Activated T-cell treated with anti-CD3 and anti-CD28 coated beads, Interleukin-2, amount 50 U/mL, for 1 hour (primary cell): ENCODE measurements at regions not wholly inside any gene's neighbourhood (a gene's known extent, or its start where the extent isn't known, plus 50 kb on each side); places are given as distances from the start of the nearest gene placed in this dataset.

Source experiments
- DNase-seq: peaks from one replicate; pipeline ENCODE4 v3.0.0-alpha.2; 2020

DNA sequence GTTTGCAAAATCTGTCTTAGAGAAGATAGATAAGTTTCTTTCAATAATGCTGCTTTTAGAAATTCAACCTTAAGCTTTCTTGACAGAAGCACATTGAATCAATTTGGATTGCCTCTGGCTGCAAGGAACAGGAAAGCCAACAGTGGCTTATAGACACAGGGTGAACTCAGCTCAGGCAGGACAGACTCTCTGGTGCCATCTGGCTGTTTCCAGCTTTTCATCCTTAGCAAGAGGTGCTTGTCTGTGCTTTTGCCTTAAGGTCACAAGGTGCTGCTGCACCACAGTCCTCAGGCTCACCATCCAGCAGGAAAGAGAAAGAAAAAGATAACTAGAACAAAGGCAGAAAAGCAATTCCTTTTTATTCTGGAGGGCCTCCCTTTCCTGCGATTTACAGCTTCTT, 93.7 kb upstream of the ETS2 start:
- no peak for DNase-seq

DNA sequence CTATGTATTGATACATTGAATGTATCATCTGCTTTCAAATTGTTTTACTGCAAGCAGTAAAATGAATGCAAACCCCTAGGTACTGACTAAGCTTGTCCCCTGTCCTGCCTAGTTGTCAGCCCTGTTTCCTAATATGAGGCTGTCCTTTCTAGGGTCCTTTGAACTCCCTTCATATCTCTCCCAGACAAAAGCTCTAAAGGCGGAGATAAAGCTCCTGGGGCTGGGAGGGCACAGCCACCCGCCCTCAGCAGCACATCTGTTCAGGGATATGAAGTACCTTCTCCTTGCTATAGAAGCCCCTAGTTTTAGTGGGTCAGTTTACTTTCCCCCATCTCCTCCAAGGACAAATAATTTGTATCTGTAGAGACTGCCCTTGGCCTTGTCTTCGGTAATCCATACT, 93.1 kb upstream of the ETS2 start:
- no peak for DNase-seq

DNA sequence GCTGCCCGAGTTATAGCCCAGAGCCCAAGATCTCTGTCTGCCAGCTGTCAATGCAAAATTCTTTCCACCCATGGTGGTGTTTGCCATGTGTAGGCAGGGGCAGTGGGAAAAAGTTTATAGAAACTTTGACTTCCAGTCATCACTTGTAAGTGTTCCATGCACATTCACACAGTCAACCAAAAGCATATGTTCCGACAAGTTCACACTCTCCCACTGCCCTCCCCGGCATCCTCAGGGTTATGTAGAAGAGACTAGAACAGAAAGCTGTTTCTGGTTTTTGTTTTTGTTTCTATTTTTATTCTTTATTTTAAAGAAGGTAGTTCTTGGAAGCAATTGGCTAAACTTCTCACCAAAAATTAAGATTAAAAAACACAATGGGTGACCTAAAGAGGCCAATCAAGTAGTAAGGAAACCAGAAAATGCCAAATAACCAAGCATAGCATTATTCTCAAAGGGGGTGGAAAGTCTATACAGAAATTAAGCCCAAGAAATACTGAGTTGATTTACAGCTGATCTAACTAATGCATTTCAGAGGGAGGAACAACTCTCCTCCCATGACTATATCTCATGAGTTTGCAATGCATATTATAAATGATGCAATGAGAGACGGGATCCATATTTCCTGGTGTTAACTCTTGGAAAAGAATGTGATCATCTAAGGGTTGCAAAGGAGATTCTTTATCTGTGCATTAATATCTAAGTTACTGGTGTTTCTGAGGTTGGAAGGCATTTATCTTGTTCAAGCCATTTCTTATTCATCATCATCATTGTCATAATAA, 91.5 kb upstream of the ETS2 start:
- no peak for DNase-seq

DNA sequence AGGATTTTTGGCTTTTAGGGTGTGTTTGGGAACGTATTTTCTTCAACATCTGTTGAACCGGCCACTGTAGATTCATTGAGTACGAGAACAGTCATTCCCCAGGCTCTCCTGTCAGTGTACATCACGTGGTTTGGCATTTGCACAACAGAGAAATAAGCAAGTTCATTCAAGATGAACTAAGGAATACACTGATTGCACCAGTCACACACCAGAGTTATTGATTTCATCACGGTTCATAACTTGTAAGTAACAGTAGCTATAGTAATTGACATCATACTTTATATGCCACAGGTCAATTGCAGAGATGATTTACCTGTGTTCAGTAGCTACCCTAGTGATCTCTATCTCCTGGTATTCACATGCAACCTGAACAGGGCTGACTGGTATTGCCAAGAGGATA, 90.7 kb upstream of the ETS2 start:
- DNase-seq, result no peak

DNA sequence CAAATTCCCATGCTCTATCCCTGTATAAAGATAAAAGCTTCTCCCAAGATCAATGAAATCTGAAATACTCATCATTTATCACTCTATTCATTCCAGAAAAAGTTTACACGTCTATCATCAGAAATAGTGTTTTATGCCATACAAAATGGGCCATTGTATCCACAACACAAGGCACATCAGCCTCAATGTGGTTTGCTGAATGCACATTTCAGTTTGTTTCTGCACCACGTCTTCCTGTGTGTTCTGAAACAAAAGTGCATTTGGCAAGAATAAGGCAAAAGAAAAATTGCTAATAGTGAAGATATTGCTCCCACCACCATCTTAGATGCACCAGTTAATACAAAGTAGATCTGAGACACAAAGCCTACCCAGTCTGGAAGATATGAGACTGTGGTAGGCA, 89.6 kb upstream of the ETS2 start:
- no peak for DNase-seq

DNA sequence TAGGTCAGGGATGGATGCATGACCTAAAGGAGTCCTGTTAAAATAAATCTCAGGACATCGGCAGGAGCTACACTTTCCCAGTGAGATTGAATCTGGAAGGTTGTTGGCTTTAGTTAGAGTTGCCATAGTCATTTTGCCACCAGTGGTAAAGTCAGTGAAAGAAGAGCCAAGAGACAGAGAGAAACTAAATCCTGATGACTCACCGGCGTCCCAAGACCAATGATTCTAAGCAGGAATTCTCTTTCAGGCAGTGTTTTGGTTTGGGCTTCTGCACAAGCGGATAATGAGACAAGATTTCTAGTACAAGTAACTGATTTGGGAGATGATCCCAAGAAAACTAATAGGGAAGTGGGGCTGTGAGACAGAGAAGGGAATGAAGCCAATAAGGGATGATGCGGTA, 88.8 kb upstream of the ETS2 start:
- no peak for DNase-seq

DNA sequence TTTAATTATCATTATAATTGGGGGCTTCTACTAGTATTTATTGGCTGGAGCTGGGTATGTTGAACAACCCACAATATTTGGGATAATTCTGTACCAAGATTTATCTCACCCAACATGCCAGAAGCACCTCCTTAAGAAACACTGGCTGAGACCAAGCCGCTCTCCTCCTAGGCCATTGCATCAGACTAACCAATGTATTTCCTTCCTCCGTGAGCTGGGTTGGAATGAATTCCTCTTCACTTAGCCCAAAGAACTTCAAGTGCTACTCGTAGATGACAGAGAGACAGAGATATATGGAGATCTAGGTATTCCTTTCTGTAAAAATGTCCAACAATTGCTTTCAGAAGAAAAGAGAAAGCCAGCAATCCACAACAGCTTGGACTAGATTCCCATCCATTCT, 87.2 kb upstream of the ETS2 start:
- no peak for DNase-seq

DNA sequence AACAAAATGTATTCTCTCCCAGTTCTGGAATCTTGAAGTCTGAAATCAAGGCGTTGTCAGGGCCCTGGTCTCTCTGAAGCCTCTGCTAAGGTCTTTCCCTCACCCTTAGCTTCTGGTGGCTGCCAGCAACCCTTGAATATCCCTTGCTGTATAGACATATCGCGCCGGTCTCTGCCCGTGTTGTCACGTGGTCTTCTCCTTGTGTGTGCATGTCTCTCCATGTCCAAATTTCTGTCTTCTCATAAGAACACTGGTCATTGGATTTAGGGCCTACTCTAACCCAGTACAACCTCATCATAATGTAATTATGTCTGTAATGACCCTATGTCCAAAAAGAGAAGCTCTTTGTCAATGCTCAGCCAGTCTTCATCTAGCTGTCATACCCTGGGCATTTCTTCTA, 85.7 kb upstream of the ETS2 start:
- DNase-seq, result no peak

DNA sequence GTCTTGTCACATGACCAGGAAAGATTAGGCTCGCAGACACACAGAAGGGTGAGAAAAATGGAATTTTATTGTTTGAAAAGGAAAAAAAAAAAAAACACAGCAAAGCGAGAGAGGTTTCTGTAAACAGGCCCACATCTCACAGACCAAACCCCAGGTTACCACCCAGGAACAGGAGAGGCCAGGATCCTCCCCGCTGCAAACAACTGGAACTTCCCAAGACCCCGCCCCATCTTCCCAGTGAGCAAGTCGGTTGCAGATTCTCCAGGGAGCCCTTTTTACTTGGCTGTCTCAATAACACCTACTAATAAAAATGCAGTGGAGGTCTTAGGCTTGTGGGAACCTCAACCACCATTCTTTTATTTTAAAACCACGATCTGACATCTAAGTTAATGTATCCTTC, 84.7 kb upstream of the ETS2 start:
- no peak for DNase-seq

DNA sequence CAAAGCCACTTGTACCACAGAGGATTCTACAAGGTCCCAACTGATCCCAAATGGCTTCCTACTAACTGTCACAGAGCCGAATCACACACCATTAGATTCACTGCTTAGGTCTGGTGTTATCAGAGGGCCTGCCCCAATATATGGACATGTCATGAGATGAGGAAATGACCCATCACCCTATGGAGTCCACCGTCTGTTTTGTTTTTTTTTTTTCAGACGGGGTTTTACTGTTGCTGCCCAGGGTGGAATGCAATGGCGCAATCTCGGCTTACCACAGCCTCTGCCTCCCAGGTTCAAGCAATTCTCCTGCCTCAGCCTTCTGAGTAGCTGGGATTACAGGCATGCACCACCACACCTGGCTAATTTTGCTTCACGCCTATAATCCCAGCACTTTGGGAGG, 83.8 kb upstream of the ETS2 start:
- no peak for DNase-seq

DNA sequence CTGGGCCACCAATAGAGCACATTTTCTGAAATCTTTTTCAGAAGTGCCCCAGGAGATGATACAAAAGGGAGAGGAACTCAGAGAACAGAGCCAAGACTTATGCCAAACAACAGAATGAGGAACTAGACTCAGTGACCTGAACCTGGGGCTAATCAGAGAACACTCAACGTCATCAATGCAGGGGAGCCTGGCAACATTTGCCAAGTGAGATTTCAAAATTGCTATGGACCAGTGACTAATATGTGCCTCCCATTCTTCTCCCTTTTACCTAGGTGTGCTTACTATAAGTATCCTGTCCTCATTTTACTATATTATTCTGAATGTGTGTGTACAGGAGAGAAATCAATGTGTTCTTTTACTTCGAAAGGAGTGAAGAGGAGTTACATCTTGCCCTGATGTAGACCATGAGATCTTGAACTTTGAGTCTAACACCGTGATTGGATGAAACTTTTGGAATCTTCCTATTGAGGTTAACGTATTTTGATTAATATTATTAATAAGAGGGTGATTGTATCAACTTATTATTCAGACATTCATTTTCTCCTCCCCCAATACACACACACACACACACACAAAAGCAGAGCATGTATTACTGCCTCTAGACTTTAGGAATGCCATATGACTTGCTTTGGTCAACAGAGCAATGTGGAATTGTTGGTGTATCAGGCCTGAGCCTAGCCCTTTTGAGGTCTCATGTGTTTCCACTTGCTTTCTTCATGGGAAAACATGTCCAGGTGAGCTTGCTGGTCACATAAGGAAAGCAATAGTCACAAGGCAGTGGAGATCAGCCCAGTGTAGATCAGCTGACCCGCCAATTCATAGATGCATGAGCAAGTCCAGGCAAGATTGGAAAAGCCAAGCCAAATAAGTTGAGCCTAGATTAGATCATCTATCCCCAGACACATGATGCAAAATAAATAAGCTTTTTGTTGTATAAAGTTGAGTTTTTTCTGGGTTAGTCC, 80.3 kb upstream of the ETS2 start:
- DNase-seq, result no peak

DNA sequence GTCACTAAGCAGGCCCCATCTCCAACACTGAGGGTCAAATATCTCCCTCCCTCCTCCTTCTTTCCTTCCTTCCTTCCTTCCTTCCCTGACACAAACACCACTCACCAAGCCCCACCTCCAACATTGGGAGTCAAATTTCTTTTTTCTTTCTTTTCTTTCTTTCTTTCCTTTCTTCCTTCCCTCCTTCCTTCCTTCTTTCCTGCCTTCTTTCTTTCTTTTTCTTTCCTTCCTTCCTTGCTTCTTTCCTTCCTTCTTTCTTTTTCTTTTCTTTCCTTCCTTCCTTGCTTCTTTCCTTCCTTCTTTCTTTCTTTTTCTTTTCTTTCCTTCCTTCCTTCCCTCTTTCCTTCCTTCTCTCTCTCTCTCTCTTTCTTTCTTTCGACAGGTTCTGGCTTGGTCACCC, 79.2 kb upstream of the ETS2 start:
- DNase-seq, result no peak

DNA sequence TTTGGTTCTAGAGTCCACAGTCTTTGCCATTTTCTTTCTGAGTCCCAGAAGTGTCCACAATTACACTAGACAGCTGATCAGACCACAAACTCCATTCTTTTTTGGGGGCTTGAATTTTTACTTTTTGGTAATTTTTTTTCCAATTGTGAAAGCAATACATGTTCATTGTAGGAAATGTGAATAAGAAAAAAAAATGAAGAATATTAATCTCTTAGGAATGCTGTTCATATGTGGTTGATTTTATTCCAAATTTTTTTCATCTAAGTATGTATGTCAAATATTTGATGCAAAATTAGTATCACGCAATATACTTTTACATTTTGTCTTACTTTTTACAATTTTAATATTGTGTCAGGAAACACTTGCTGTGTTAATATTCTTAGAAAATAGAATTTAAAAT, 76.4 kb upstream of the ETS2 start:
- DNase-seq, result no peak

DNA sequence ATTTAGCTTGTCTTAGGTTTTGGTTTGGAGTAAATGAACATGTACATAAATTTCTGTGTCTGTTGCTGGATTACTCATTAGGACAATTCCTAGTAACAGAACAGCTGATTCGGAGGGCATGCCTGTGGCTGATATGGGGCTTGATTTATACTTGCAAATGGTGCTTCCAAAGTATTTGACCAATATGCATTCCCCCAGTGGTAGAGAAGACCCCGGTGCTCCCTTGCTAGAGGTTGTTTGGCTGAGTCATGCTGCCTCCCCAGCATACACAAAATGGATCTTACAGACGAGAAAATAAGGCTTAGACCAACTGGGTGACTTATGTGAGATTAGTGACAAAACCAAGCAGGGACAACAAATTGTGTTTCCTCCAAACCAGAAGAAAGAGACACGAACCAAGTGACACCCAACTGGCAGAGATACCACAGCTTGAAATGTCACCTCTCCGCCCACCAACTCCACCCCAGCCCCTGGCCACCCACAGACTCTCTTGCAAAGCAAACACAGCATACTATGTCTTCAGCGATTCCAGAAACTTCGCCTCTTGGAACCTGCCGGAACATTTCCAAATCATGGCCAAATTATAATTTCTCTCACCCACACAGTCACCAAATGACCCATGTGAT, 75.9 kb upstream of the ETS2 start:
- no peak for DNase-seq

DNA sequence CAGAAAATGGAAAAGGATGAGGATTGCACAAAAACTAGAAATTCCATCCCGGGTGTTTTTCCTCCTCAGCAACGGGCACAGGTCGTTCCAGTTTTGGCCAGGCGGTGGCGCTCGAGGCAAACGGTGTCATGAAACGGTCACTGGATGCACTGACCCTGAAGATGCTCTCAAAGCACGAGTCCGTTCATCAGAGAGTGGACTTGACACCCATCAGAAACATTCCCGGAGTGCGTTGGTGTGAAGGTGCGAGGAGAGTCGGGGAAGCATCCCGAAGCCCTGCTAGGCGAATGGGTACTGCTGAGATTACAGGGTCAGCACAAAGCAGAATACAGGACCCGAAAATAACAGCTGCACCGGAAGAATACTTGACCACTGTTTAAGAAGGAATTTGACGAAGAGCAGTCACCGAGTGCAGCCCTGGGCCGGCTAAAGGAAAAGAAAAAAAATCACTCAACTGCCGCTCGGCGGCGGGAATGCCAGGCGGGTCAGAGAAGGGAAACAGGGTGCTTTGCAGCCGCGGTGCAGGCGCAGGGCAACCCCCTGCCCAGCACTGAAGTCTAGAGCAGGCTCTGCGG, 71.7 kb upstream of the ETS2 start:
- DNase-seq, result peak; percentile 79

DNA sequence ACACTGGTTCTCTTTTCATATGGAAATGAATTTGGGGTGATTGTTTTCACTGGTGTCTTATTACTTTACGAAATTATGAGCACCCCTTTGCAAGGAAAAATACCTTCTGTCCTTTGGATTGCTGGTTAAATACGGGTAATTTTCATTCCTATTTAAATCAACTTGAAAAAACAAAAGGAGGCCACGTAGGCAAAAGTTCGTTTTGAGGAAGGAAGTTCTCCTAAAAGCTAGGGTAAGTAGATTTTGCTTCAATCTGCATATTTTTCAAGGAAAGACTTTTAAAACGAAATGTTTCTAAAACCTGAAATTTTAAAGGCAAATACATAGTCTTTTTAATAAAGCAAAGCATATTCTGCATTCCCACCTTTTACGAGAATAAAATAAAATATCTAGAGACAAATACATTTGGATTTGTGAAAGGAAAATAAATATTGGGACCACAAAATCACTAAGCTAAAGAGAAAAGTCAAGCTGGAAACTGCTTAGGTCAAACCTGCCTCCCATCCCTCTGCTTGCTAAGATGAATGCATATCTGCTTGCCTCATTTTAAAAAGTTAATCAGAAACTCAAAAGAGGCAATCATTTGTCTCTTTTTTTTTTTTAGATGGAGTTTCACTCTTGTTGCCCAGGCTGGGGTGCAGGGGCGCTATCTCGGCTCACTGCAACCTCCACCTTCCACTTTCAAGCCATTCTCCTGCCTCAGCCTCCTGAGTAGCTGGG, 70.9 kb upstream of the ETS2 start:
- DNase-seq, result no peak

DNA sequence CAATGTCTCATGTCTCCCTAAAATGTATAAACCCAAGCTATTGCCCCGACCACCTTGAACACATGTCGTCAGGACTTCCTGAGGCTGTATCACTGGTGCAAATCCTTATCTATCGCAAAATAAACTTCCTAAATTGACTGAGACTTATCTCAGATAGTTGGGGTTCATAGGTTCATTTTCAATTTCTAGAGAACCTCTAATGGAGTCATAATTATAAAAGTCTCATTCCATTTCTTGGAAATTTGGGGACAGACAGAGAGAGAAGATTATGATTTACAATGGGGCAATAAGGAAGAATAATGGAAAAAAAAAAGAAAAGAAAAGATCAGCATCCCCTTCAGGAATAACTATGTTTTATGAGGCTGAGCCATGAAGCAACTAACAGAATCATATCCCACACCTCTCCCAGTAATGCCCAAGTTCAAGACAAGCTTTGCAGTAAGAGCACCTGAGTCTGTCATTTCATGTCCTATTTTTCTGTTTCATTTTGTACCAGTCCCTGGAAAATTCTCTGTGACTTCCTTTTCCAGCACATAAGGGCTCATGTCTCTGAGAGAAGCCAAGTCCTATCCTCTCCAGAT, 70.0 kb upstream of the ETS2 start:
- no peak for DNase-seq

DNA sequence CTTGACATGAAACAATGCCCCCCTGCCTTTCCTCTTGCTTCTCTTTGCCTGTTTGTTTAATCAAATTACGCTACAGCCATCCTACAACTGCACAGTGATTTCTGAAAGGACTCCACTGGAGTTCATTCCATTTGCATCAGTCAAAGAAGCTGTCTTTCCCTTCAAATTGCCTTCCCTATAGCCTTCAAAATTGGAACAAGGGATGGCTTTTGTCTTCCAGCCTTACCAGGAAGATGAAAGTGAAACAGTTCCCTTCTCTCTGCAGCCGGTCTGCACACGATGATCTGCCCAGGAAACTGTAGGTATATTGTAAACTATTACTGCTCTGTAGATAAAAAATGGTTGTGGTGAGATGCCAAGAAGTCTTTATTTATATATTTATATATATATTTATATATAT, 65.6 kb upstream of the ETS2 start:
- no peak for DNase-seq

DNA sequence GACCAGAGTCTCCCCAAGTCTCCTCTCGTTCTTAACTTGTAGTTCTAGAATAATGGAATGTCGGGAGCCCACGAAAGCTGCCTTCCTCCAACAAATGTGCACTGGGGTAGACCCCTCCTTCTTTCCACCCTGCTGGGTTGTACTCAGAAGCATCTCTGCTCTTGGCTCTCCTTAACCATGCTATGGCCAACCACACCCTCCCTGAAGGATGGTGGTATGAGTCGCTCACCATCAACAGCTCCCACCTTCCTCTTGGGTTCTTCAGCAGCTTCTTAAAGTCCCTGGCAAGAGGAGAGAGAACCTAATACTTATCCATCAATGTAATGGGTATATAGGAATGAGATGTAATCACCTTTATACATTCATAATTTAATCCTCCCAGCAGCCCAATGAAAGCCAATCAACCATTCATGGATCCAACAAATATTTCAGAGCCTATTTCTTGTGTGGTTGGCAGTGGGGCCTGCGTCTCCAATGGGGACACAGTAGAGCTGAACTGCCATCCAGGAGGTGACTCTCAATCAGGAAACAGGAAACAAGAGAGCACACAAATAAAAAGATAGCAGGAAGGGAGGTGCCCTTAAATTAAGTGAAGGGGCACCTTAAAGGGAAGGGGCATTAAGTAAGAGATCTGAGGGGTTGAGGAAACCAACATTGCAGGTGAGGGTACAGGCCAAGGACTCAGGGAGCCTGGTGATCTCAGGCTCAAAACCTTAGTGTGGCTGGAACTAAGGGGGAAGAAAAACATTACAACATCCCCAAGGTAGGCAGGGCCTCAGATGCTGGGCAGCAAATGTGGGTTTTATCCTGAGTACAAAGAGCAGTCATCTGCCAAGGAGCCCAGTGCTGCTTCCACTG, 64.4 kb upstream of the ETS2 start:
- DNase-seq, result no peak

DNA sequence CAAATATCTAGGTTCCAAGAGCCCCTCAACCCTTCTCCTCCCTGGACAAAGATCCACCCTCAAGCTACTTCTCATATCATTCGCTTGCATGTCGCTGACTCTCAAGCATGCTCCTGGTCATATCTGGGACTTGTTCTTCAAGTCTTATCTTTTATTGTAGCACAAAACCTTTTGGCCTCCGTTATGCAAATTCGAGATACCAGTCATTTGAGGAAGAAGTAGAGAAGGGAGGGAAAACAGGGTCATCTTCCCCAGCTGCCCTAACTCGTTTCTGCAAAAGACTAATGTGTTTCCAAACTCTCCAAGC, 63.8 kb upstream of the ETS2 start:
- no peak for DNase-seq

DNA sequence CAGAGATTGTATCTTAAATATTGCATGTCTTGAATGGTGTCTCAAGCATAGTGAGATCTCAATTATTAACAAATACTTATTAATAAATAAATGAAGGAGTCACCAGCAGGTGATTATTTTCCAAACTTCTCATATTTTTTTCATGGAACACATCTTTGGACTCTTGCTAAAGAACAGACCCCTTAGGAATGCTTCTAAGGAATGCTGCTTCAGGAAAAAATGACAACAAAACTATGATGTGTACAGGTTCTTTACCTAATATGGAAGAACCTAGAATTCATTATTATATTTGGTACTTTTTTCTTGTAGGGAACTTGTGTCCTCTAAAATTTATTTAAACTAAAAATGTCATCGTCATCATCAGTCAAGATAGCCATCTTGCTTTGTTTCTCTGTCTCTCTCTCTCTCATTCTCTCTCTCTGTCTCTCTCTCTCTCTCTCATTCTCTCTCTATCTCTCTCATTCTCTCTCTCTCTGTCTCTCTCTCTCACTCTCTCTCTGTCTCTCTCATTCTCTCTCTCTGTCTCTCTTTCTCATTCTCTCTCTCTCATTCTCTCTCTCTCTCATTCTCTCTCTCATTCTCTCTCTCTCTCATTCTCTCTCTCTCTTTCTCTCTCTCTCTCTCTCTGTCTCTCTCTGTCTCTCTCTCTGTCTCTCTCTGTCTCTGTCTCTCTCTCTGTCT, 63.0 kb upstream of the ETS2 start:
- no peak for DNase-seq
